OCI-LY1 (cell line): ENCODE measurements at regions not wholly inside any gene's neighbourhood (a gene's known extent, or its start where the extent isn't known, plus 50 kb on each side); places are given as distances from the start of the nearest gene placed in this dataset.

ENCODE experiments used
- CTCF ChIP-seq: fragments of 200-600 bp; sonication (generic), shearing (Covaris generic); IDR thresholded peaks from 2 replicates; pipeline ENCODE4 v1.5.1; 2017; ENCODE audit warnings: mild to moderate bottlenecking, antibody characterized with exemption, low read length, moderate library complexity, mixed read lengths
- EZH2 ChIP-seq: fragments of 200-600 bp; sonication (generic), shearing (Covaris generic); IDR thresholded peaks from 2 replicates; pipeline ENCODE4 v1.8.0; 2017; ENCODE audit warnings: borderline replicate concordance, mixed run types, mild to moderate bottlenecking, antibody characterized with exemption, low read length, moderate library complexity, mixed read lengths

GRCh38 chr18:59060551-59060950 lies 79.1 kb upstream of the SEC11C start:
- TF ChIP-seq CTCF (no peak), EZH2 (no peak)
